Activated CD4-positive, alpha-beta T cell treated with anti-CD3 and anti-CD28 coated beads, Interleukin-2, amount 10 ng/mL, durations not matched to agents 7 days and 5 days (primary cell): ENCODE measurements at regions not wholly inside any gene's neighbourhood (a gene's known extent, or its start where the extent isn't known, plus 50 kb on each side); places are given as distances from the start of the nearest gene placed in this dataset.

Experiments
- CTCF ChIA-PET: fragments of 350-600 bp; sonication (Branson Sonifier 250); formaldehyde crosslinking; loops from one replicate; lab custom pipeline; 2021; ENCODE audit warnings: antibody characterized with exemption; lab: Charles Lee
- POLR2A ChIA-PET: fragments of 350-600 bp; sonication (Branson Sonifier 250); formaldehyde crosslinking; loops from one replicate; lab custom pipeline; 2021; ENCODE audit warnings: antibody characterized with exemption; lab: Charles Lee
- DNase-seq: peaks from one replicate; pipeline ENCODE4 v3.0.0-alpha.2; 2020
- H3K27ac Mint-ChIP-seq: one replicate; pipeline ENCODE4 v1.8.0; 2021; ENCODE audit warnings: mild to moderate bottlenecking, moderate library complexity, mixed read lengths
- H3K27me3 Mint-ChIP-seq: one replicate; pipeline ENCODE4 v1.8.0; 2021; ENCODE audit warnings: mixed read lengths
- H3K36me3 Mint-ChIP-seq: one replicate; pipeline ENCODE4 v1.8.0; 2021; ENCODE audit warnings: low read depth, mixed read lengths
- H3K4me1 Mint-ChIP-seq: one replicate; pipeline ENCODE4 v1.8.0; 2021; ENCODE audit warnings: mixed read lengths
- H3K4me3 Mint-ChIP-seq: one replicate; pipeline ENCODE4 v1.8.0; 2021; ENCODE audit warnings: mild to moderate bottlenecking, moderate library complexity, mixed read lengths
- H3K9me3 Mint-ChIP-seq: one replicate; pipeline ENCODE4 v1.8.0; 2021; ENCODE audit warnings: mixed read lengths

GRCh38 chr1:157241185-157241538 lies 103.0 kb upstream of the ETV3 start:
- no peak overlapping the region for H3K4me3 Mint-ChIP-seq
- no peaks in the 10 kb centered on the region for H3K4me1 Mint-ChIP-seq
- peaks cover 21% of the 10 kb centered on the region for H3K27me3 Mint-ChIP-seq
- no peaks in the 10 kb centered on the region for H3K9me3 Mint-ChIP-seq
- H3K36me3 Mint-ChIP-seq, result no peaks in the 10 kb centered on the region
- no peak for DNase-seq
- CTCF ChIA-PET, result interaction anchor here (0.5 kb wide), 1 partner anchor 105 kb away, joined by 3 read pairs; no protein-coding TSS in a partner anchor
- no peak overlapping the region for H3K27ac Mint-ChIP-seq
- POLR2A ChIA-PET, result no interaction called here

GRCh38 chr1:157240495-157241184 lies 102.4 kb upstream of the ETV3 start:
- POLR2A ChIA-PET, result no interaction called here

GRCh38 chr1:157239936-157240335 lies 101.7 kb upstream of the ETV3 start:
- H3K36me3 Mint-ChIP-seq, result no peaks in the 10 kb centered on the region
- no peak overlapping the region for H3K27ac Mint-ChIP-seq
- no peak for DNase-seq
- H3K4me1 Mint-ChIP-seq, result no peaks in the 10 kb centered on the region
- H3K4me3 Mint-ChIP-seq, result no peak overlapping the region
- POLR2A ChIA-PET, result no interaction called here
- CTCF ChIA-PET, result no interaction called here
- peaks cover 22% of the 10 kb centered on the region for H3K27me3 Mint-ChIP-seq
- no peaks in the 10 kb centered on the region for H3K9me3 Mint-ChIP-seq

More at GRCh38 chr1:157240495-157241184, 102.4 kb upstream of the ETV3 start:
- H3K27me3 Mint-ChIP-seq, result peaks cover 20% of the 10 kb centered on the region
- H3K36me3 Mint-ChIP-seq, result no peaks in the 10 kb centered on the region
- H3K4me3 Mint-ChIP-seq, result no peak overlapping the region
- H3K27ac Mint-ChIP-seq, result no peak overlapping the region
- H3K4me1 Mint-ChIP-seq, result no peaks in the 10 kb centered on the region
- CTCF ChIA-PET, result interaction anchor here (0.5 kb wide), 1 partner anchor 104 kb away, joined by 3 read pairs; no protein-coding TSS in a partner anchor
- H3K9me3 Mint-ChIP-seq, result no peaks in the 10 kb centered on the region
- no peak for DNase-seq

GRCh38 chr1:157238585-157238984 lies 100.4 kb upstream of the ETV3 start:
- Mint-ChIP-seq H3K27ac (no peak overlapping the region), H3K27me3 (peaks cover 21% of the 10 kb centered on the region), H3K4me3 (no peak overlapping the region), H3K36me3 (no peaks in the 10 kb centered on the region), H3K4me1 (peaks cover 2% of the 10 kb centered on the region), H3K9me3 (no peaks in the 10 kb centered on the region)
- POLR2A ChIA-PET, result no interaction called here
- CTCF ChIA-PET, result no interaction called here
- DNase-seq, result no peak

GRCh38 chr1:157237981-157238380 lies 99.8 kb upstream of the ETV3 start:
- no peaks in the 10 kb centered on the region for H3K36me3 Mint-ChIP-seq
- H3K27ac Mint-ChIP-seq, result no peak overlapping the region
- CTCF ChIA-PET, result interaction anchor here (0.5 kb wide), 1 partner anchor 98 kb away, joined by 3 read pairs; no protein-coding TSS in a partner anchor
- H3K9me3 Mint-ChIP-seq, result peaks cover 3% of the 10 kb centered on the region
- H3K4me3 Mint-ChIP-seq, result no peak overlapping the region
- POLR2A ChIA-PET, result no interaction called here
- peaks cover 7% of the 10 kb centered on the region for H3K4me1 Mint-ChIP-seq
- no peak for DNase-seq
- peaks cover 21% of the 10 kb centered on the region for H3K27me3 Mint-ChIP-seq

GRCh38 chr1:157237522-157237921 lies 99.3 kb upstream of the ETV3 start:
- no peak for DNase-seq
- Mint-ChIP-seq H3K27ac (no peak overlapping the region), H3K27me3 (peaks cover 21% of the 10 kb centered on the region), H3K36me3 (no peaks in the 10 kb centered on the region), H3K9me3 (peaks cover 3% of the 10 kb centered on the region), H3K4me3 (no peak overlapping the region), H3K4me1 (peaks cover 11% of the 10 kb centered on the region)
- POLR2A ChIA-PET, result no interaction called here
- CTCF ChIA-PET, result interaction anchor here (0.5 kb wide), 1 partner anchor 99 kb away, joined by 3 read pairs; no protein-coding TSS in a partner anchor

- no peak overlapping the region for H3K4me3 Mint-ChIP-seq
- CTCF ChIA-PET, result no interaction called here
These were observed 97.9 kb upstream of the ETV3 start for GRCh38 chr1:157236072-157236471.

GRCh38 chr1:157235307-157235706 lies 97.1 kb upstream of the ETV3 start:
- POLR2A ChIA-PET, result no interaction called here
- peaks cover 12% of the 10 kb centered on the region for H3K4me1 Mint-ChIP-seq
- H3K27me3 Mint-ChIP-seq, result peaks cover 24% of the 10 kb centered on the region

More at GRCh38 chr1:157236072-157236471, 97.9 kb upstream of the ETV3 start:
- peaks cover 3% of the 10 kb centered on the region for H3K9me3 Mint-ChIP-seq
- H3K36me3 Mint-ChIP-seq, result no peaks in the 10 kb centered on the region
- DNase-seq, result no peak
- POLR2A ChIA-PET, result no interaction called here
- peaks cover 12% of the 10 kb centered on the region for H3K4me1 Mint-ChIP-seq
- H3K27me3 Mint-ChIP-seq, result peaks cover 21% of the 10 kb centered on the region
- no peak overlapping the region for H3K27ac Mint-ChIP-seq

GRCh38 chr1:157234705-157235273 lies 96.6 kb upstream of the ETV3 start:
- ChIA-PET POLR2A (no interaction called here), CTCF (no interaction called here)
- H3K27ac Mint-ChIP-seq, result no peak overlapping the region
- peaks cover 12% of the 10 kb centered on the region for H3K4me1 Mint-ChIP-seq
- H3K4me3 Mint-ChIP-seq, result no peak overlapping the region
- peaks cover 3% of the 10 kb centered on the region for H3K9me3 Mint-ChIP-seq
- DNase-seq, result no peak
- peaks cover 29% of the 10 kb centered on the region for H3K27me3 Mint-ChIP-seq
- no peaks in the 10 kb centered on the region for H3K36me3 Mint-ChIP-seq

More at GRCh38 chr1:157235307-157235706, 97.1 kb upstream of the ETV3 start:
- Mint-ChIP-seq H3K9me3 (peaks cover 3% of the 10 kb centered on the region), H3K36me3 (no peaks in the 10 kb centered on the region), H3K4me3 (no peak overlapping the region), H3K27ac (no peak overlapping the region)
- CTCF ChIA-PET, result no interaction called here
- no peak for DNase-seq

GRCh38 chr1:157233131-157233530 lies 94.9 kb upstream of the ETV3 start:
- Mint-ChIP-seq H3K9me3 (peaks cover 3% of the 10 kb centered on the region), H3K27ac (no peak overlapping the region), H3K4me3 (no peak overlapping the region), H3K36me3 (no peaks in the 10 kb centered on the region), H3K4me1 (peaks cover 12% of the 10 kb centered on the region), H3K27me3 (peaks cover 30% of the 10 kb centered on the region)
- ChIA-PET CTCF (interaction anchor here (0.6 kb wide), 1 partner anchor 73 kb away, joined by 3 read pairs; no protein-coding TSS in a partner anchor), POLR2A (no interaction called here)
- DNase-seq, result no peak

- CTCF ChIA-PET, result no interaction called here
- peaks cover 26% of the 10 kb centered on the region for H3K27me3 Mint-ChIP-seq
- POLR2A ChIA-PET, result no interaction called here
These were observed 93.8 kb upstream of the ETV3 start for GRCh38 chr1:157231846-157232525.

GRCh38 chr1:157230500-157230899 lies 92.3 kb upstream of the ETV3 start:
- ChIA-PET CTCF (interaction anchor here (0.6 to 1.2 kb wide), 2 partner anchors 10 to 33 kb away, joined by 3 to 5 read pairs; no protein-coding TSS in a partner anchor), POLR2A (no interaction called here)
- Mint-ChIP-seq H3K27me3 (peaks cover 17% of the 10 kb centered on the region), H3K36me3 (peaks cover under 1% of the 10 kb centered on the region), H3K27ac (no peak overlapping the region), H3K4me3 (no peak overlapping the region), H3K9me3 (peaks cover 3% of the 10 kb centered on the region), H3K4me1 (peaks cover 21% of the 10 kb centered on the region)
- DNase-seq, result no peak

More at GRCh38 chr1:157231846-157232525, 93.8 kb upstream of the ETV3 start:
- H3K36me3 Mint-ChIP-seq, result no peaks in the 10 kb centered on the region
- H3K27ac Mint-ChIP-seq, result no peak overlapping the region
- DNase-seq, result no peak
- peaks cover 12% of the 10 kb centered on the region for H3K4me1 Mint-ChIP-seq
- H3K4me3 Mint-ChIP-seq, result no peak overlapping the region
- H3K9me3 Mint-ChIP-seq, result peaks cover 3% of the 10 kb centered on the region

- DNase-seq, result no peak
- peaks cover 30% of the 10 kb centered on the region for H3K27me3 Mint-ChIP-seq
- no peak overlapping the region for H3K27ac Mint-ChIP-seq
- CTCF ChIA-PET, result no interaction called here
- no peak overlapping the region for H3K4me3 Mint-ChIP-seq
- H3K36me3 Mint-ChIP-seq, result peaks cover 2% of the 10 kb centered on the region
- peaks cover 12% of the 10 kb centered on the region for H3K4me1 Mint-ChIP-seq
- peaks cover 2% of the 10 kb centered on the region for H3K9me3 Mint-ChIP-seq
- POLR2A ChIA-PET, result no interaction called here
These were observed 89.5 kb upstream of the ETV3 start for GRCh38 chr1:157227700-157228099.
